Body of pancreas (tissue), 4 donors: ENCODE measurements at regions not wholly inside any gene's neighbourhood (a gene's known extent, or its start where the extent isn't known, plus 50 kb on each side); places are given as distances from the start of the nearest gene placed in this dataset.
"Not testable (repeated sequence)": the region's sequence is repeated elsewhere in the genome, so short reads cannot be mapped to it uniquely, and the experiment has no call there.

Experiments used
- ATAC-seq: fragments of 150-250 bp; one replicate; pipeline ENCODE4 v1.9.1; 2016
- DNase-seq, 4 donors: peaks; one replicate each; pipeline ENCODE4 v3.0.0-alpha.2; 2019
- H3K27ac ChIP-seq, 4 donors: fragments of 200-600 bp; sonication (generic); 1 replicate in 3 of 4; 2 replicates in 1 of 4; pipeline versions ENCODE4 v1.5.1 to v1.6.1; 2016 to 2019; ENCODE audit warnings: mild to moderate bottlenecking in 1 of 4, mixed read lengths in 1 of 4, moderate library complexity in 1 of 4
- H3K27me3 ChIP-seq, 2 donors: fragments of 200-600 bp; sonication (generic); one replicate each; pipeline ENCODE4 v1.6.0; 2016; ENCODE audit warnings: mild to moderate bottlenecking in 1 of 2
- H3K36me3 ChIP-seq, 2 donors: fragments of 200-600 bp; sonication (generic); replicated peaks in 1 of 2; 2 replicates each; pipeline ENCODE4 v1.5.1; 2016; ENCODE audit warnings: low read depth in 2 of 2; ENCODE audit not compliant: insufficient read depth in 1 of 2
- H3K4me1 ChIP-seq: fragments of 200-600 bp; sonication (generic); one replicate; pipeline ENCODE4 v1.6.0; 2016
- H3K4me3 ChIP-seq, 2 donors: fragments of 200-600 bp; sonication (generic); 1 replicate in 1 of 2; 2 replicates in 1 of 2; pipeline ENCODE4 v1.5.1; 2016 to 2019
- H3K9me3 ChIP-seq, 3 donors: fragments of 200-600 bp; sonication (generic); 1 replicate in 2 of 3; 2 replicates in 1 of 3; pipeline ENCODE4 v1.5.1; 2016
- POLR2A ChIP-seq, 3 donors: fragments of 450-650 bp; IDR thresholded peaks; one replicate each; pipeline ENCODE4 v1.6.1; 2016; ENCODE audit warnings: antibody characterized with exemption in 3 of 3, mild to moderate bottlenecking in 2 of 3
- WGBS, 2 donors: methylation state at CpG; one replicate each; pipeline ENCODE4 v1.1.5; 2017; 5-methylcytosine and 5-hydroxymethylcytosine counted together
- intact Hi-C: fragments of 100-400 bp; cut with DNase I; formaldehyde crosslinking; loops from one replicate; pipeline ENCODE4 v1.15.1; 2023
- TF ChIP-seq, protein P1 (sequence below), 7 experiments: fragments of 450-650 bp in 4 of 7; fragments of 200-600 bp in 3 of 7; sonication (generic) in 3 of 7; IDR thresholded peaks; one replicate each; pipeline ENCODE4 v1.5.1; 2016 to 2019; ENCODE audit warnings: antibody characterized with exemption in 7 of 7

DNA sequence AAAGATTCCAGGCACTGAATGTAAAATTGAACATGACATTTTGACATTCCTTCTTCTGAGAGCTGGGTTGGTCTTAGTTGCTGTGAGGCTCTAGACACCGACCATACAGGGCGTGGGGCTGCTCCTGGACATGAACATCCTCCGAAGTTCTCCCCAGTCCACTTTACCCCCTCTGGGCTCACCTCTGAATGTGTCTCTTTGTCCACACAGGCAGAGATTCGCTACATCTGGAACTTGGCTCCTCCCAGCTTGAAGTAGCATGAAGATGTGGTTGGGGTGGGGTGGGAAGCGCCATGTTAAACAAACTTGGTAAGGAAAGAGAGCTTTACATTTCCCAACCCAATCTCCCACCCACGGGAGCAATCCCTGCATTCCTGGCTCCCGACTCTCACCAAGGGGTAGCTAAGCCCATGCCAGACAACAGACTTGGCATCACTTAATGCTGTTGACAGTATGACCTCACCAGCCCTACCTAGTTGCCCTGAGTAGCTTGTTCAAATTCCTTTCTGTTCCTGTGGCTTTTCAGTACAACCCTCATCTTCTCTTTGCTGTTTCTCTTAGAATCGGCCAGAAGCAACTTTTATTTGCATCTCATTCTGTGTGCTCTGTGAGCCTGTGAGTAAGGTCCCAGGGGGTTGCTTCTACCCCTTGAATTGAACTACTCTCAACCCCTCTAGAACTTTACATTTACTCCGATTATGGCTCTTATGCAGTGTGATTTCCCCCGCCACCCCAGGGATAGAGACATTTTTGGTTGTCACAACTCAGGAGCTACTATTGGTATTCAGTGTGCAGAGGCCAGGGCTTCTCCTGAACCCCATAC lies 211.4 kb downstream of the SEC23IP start:
- Histone ChIP-seq H3K27ac (no peak overlapping the region), H3K36me3 (no peaks in the 10 kb centered on the region), H3K4me3 (no peak overlapping the region), H3K4me1 (no peaks in the 10 kb centered on the region), H3K27me3 (no peaks in the 10 kb centered on the region), H3K9me3 (no peaks in the 10 kb centered on the region)
- WGBS, 2 donors = 55 to 68% methylated on average over 10 of the region's 10 CpGs
- intact Hi-C loops = no loop called here
- DNase-seq (no peak), ATAC-seq (no peak)
- TF ChIP-seq, protein P1, sequence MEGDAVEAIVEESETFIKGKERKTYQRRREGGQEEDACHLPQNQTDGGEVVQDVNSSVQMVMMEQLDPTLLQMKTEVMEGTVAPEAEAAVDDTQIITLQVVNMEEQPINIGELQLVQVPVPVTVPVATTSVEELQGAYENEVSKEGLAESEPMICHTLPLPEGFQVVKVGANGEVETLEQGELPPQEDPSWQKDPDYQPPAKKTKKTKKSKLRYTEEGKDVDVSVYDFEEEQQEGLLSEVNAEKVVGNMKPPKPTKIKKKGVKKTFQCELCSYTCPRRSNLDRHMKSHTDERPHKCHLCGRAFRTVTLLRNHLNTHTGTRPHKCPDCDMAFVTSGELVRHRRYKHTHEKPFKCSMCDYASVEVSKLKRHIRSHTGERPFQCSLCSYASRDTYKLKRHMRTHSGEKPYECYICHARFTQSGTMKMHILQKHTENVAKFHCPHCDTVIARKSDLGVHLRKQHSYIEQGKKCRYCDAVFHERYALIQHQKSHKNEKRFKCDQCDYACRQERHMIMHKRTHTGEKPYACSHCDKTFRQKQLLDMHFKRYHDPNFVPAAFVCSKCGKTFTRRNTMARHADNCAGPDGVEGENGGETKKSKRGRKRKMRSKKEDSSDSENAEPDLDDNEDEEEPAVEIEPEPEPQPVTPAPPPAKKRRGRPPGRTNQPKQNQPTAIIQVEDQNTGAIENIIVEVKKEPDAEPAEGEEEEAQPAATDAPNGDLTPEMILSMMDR (IDR thresholded peaks at IDR 0.05) = no peak
- no peak for TF ChIP-seq POLR2A (IDR thresholded peaks at IDR 0.05)

DNA sequence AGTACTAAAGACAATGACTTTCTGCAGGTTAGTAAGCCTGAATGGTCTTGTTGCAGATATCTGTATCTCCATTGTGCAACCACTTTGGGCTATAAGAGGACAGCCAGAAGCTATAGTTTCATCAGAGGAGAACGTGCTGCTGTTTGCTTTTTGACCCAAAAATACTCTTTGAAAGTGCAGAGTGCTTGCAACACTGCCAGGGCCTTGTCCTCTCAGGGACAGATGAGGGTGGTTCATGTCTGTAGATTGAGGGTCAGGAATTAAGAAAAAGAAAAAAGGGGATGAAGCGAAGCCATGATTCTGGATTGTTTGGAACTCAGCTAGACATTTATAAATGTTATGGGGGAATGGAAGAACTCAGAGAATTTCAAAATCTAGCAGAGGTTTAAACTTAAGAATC lies 212.5 kb downstream of the SEC23IP start:
- no peak for ATAC-seq
- no peak for DNase-seq
- WGBS, 2 donors = 66 to 70% methylated on average over 2 of the region's 2 CpGs
- H3K9me3 ChIP-seq = no peaks in the 10 kb centered on the region
- no peak overlapping the region for H3K4me3 ChIP-seq
- H3K27ac ChIP-seq = no peak overlapping the region
- H3K4me1 ChIP-seq = no peaks in the 10 kb centered on the region
- H3K27me3 ChIP-seq = no peaks in the 10 kb centered on the region
- intact Hi-C loops = no loop called here
- TF ChIP-seq POLR2A (IDR thresholded peaks at IDR 0.05) = no peak
- TF ChIP-seq, protein P1 (IDR thresholded peaks at IDR 0.05) = no peak
- no peaks in the 10 kb centered on the region for H3K36me3 ChIP-seq

DNA sequence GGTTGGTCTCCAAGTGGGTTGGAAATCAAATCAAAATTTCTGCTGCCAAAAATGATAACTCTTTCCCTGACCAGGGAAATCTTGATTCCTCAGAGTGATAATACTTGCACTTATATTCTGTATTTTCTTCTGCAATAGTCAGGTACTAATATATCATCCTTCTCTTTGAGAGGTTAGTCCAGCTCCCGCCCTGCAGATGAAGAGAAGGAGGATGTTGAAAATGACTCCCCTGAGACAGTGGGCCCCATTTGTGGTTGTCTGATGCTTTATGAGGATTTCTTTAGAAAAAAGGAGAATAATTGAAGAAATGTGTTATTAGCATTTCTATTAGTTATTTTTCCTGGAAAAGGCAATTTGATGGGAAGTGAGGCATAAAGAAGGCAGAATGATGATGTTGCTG lies 213.0 kb downstream of the SEC23IP start:
- DNase-seq = no peak
- intact Hi-C loops = no loop called here

DNA sequence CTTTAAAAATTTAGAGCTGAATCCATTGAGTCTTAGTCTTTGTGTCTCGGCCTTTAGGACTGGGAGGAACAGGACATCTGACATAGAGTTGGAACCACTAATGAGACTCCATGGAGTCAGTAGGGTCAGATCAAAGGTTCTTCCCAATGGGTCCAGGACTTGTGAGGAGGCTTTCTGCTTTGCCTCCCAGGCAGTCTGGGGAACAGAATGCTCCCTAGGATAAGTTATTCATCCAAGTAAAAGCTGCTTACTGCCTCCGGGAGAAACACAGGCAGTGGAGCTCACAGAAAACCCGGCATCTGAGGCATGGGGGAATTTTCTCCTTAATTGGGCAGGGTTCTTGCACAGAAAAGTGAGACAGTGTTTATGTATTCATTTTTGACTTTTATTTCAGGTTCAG lies 216.4 kb downstream of the SEC23IP start:
- ATAC-seq (no peak), DNase-seq (no peak)
- Histone ChIP-seq H3K36me3 (no peaks in the 10 kb centered on the region), H3K9me3 (no peaks in the 10 kb centered on the region), H3K4me3 (no peak overlapping the region), H3K4me1 (no peaks in the 10 kb centered on the region), H3K27me3 (no peaks in the 10 kb centered on the region), H3K27ac (no peak overlapping the region)
- intact Hi-C loops = no loop called here
- WGBS, 2 donors = 62 to 89% methylated on average over 3 of the region's 3 CpGs
- TF ChIP-seq POLR2A (IDR thresholded peaks at IDR 0.05) = no peak
- TF ChIP-seq, protein P1 (IDR thresholded peaks at IDR 0.05) = no peak

More for the DNA sequence above, 213.0 kb downstream of the SEC23IP start:
- H3K36me3 ChIP-seq = no peaks in the 10 kb centered on the region
- TF ChIP-seq, protein P1 (IDR thresholded peaks at IDR 0.05) = no peak
- TF ChIP-seq POLR2A (IDR thresholded peaks at IDR 0.05) = no peak
- WGBS, 2 donors = 74 to 77% methylated on average over 1 of the region's 1 CpG
- no peaks in the 10 kb centered on the region for H3K9me3 ChIP-seq
- H3K4me1 ChIP-seq = no peaks in the 10 kb centered on the region
- H3K27me3 ChIP-seq = no peaks in the 10 kb centered on the region
- no peak overlapping the region for H3K27ac ChIP-seq
- H3K4me3 ChIP-seq = no peak overlapping the region
- no peak for ATAC-seq

DNA sequence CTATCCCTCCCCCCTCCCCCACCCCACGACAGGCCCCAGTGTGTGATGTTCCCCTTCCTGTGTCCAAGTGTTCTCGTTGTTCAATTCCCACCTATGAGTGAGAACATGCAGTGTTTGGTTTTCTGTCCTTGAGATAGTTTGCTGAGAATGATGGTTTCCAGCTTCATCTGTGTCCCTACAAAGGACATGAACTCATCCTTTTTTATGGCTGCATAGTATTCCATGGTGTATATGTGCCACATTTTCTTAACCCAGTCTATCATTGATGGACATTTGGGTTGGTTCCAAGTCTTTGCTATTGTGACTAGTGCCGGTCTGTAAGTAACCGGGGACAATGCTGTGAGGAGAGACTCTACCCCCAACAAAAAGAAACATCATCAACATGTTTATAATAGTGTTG lies 217.2 kb downstream of the SEC23IP start:
- intact Hi-C loops = not testable (repeated sequence)

More for the DNA sequence above, 217.2 kb downstream of the SEC23IP start:
- ATAC-seq, H3K27ac ChIP-seq, H3K4me1 ChIP-seq, H3K27me3 ChIP-seq, H3K36me3 ChIP-seq, H3K4me3 ChIP-seq, H3K9me3 ChIP-seq, DNase-seq: not testable (repeated sequence)
- 72 to 88% methylated on average over 3 to 4 of the region's 4 CpGs for WGBS, 2 donors
